GM10266 (cell line): ENCODE measurements at regions not wholly inside any gene's neighbourhood (a gene's known extent, or its start where the extent isn't known, plus 50 kb on each side); places are given as distances from the start of the nearest gene placed in this dataset.

Source experiments
- DNase-seq: peaks from one replicate; pipeline ENCODE4 v3.0.0; 2012; ENCODE audit errors: extremely low spot score
- TF ChIP-seq, protein P1 (sequence below): IDR thresholded peaks from 2 replicates; pipeline ENCODE4 v1.5.1; 2012; ENCODE audit warnings: mild to moderate bottlenecking, low read depth; ENCODE audit not compliant: control insufficient read depth, insufficient read depth; ENCODE audit errors: missing control alignments

GRCh38 chr4:189365451-189365850, 575.2 kb upstream of the FRG1 start:
- TF ChIP-seq, protein P1, sequence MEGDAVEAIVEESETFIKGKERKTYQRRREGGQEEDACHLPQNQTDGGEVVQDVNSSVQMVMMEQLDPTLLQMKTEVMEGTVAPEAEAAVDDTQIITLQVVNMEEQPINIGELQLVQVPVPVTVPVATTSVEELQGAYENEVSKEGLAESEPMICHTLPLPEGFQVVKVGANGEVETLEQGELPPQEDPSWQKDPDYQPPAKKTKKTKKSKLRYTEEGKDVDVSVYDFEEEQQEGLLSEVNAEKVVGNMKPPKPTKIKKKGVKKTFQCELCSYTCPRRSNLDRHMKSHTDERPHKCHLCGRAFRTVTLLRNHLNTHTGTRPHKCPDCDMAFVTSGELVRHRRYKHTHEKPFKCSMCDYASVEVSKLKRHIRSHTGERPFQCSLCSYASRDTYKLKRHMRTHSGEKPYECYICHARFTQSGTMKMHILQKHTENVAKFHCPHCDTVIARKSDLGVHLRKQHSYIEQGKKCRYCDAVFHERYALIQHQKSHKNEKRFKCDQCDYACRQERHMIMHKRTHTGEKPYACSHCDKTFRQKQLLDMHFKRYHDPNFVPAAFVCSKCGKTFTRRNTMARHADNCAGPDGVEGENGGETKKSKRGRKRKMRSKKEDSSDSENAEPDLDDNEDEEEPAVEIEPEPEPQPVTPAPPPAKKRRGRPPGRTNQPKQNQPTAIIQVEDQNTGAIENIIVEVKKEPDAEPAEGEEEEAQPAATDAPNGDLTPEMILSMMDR, result no peak
- DNase-seq, result no peak

- TF ChIP-seq, protein P1, result no peak
- DNase-seq, result no peak
Observed at GRCh38 chr4:189367832-189368231, 572.8 kb upstream of the FRG1 start.

DNA sequence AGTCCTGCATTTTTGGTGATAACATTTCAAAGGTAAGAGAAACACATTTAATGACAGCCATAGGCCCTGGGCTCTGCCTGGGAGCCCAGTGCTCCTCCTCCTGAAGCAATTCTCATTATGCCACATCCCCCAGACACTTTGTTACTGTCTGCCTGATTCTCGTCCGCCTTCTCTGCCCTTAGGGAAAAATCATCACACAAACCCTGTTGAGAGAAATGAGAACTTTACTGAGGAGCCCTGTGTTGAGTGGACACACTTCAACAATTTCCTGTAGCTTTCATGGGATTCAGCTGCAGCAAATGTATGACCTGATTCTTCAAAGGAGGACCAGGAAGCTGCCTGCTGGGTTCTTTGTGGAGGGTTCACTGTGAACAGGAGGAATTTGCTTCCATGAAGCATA, 566.5 kb upstream of the FRG1 start:
- DNase-seq, result no peak
- TF ChIP-seq, protein P1, result no peak

GRCh38 chr4:189376901-189377300, 563.8 kb upstream of the FRG1 start:
- no peak for DNase-seq

GRCh38 chr4:189377569-189377968, 563.1 kb upstream of the FRG1 start:
- DNase-seq, result no peak
- TF ChIP-seq, protein P1, result no peak

More at GRCh38 chr4:189376901-189377300, 563.8 kb upstream of the FRG1 start:
- TF ChIP-seq, protein P1, result no peak

DNA sequence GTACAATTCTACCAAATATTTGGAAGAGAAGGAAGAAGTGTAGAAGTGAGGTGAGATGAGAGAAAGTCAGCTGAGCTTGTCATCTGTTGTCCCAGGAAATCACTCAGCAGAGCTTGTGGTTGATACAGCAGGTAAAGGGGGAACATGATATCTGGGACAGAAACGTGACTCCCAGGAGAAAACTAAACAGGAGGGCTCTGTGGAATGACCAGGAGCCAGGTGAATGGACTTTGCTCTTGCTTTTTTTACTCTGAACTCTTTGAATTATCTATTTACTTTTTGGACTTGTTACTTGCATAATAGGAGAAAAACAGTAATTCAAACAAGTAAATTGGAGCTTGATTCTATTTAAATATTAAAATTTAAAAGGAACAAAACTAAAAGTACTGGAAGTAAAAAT, 555.6 kb upstream of the FRG1 start:
- TF ChIP-seq, protein P1, result no peak
- DNase-seq, result no peak

DNA sequence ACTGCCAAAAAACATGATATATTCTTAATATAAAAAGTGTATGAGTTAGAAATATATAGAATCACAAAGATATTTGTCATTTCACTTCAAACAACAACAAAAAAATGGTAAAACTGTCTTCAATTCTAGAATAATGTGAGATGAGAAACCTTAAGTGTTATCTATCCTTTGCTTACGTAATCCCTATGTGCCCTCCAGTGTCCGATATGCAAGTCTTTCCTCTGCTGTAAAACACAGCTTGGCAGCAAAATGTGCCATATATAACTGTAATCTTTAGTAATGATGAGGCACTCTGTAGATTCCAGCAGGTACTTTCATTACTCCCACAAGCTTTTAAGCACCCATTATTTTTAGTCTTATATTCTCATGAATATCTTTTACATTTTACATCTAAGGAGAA, 555.1 kb upstream of the FRG1 start:
- no peak for DNase-seq
- TF ChIP-seq, protein P1, result no peak
